HK-2 (cell line): ENCODE measurements at regions not wholly inside any gene's neighbourhood (a gene's known extent, or its start where the extent isn't known, plus 50 kb on each side); places are given as distances from the start of the nearest gene placed in this dataset.

Experiments used
- DNase-seq: peaks from one replicate; pipeline ENCODE4 v3.0.0-alpha.2; 2018; ENCODE audit not compliant: unreplicated experiment

GRCh38 chr20:18999086-18999485, 185.5 kb downstream of the SCP2D1 start:
- DNase-seq = no peak

GRCh38 chr20:19000078-19000477, 186.5 kb downstream of the SCP2D1 start:
- no peak for DNase-seq

GRCh38 chr20:19001177-19001576, 187.6 kb downstream of the SCP2D1 start:
- no peak for DNase-seq

- no peak for DNase-seq
Observed at GRCh38 chr20:19003366-19004336, 190.1 kb downstream of the SCP2D1 start.

GRCh38 chr20:19004975-19005374, 191.4 kb downstream of the SCP2D1 start:
- DNase-seq = no peak

GRCh38 chr20:19008497-19008896, 194.9 kb downstream of the SCP2D1 start:
- no peak for DNase-seq

GRCh38 chr20:19009081-19009688, 195.6 kb downstream of the SCP2D1 start:
- no peak for DNase-seq

GRCh38 chr20:19012676-19013075, 199.1 kb downstream of the SCP2D1 start:
- no peak for DNase-seq

GRCh38 chr20:19013907-19014306, 198.5 kb upstream of the SLC24A3 start:
- no peak for DNase-seq

- DNase-seq = no peak
Observed at GRCh38 chr20:19015351-19016139, 196.9 kb upstream of the SLC24A3 start.

GRCh38 chr20:19016140-19016497, 196.3 kb upstream of the SLC24A3 start:
- no peak for DNase-seq

- DNase-seq = no peak
Observed at GRCh38 chr20:19017104-19017690, 195.2 kb upstream of the SLC24A3 start.

GRCh38 chr20:19018881-19019280, 193.6 kb upstream of the SLC24A3 start:
- no peak for DNase-seq

- DNase-seq = no peak
Observed at GRCh38 chr20:19019734-19020364, 192.6 kb upstream of the SLC24A3 start.

GRCh38 chr20:19021406-19022117, 190.9 kb upstream of the SLC24A3 start:
- no peak for DNase-seq

- no peak for DNase-seq
Observed at GRCh38 chr20:19022118-19022575, 190.3 kb upstream of the SLC24A3 start.

- no peak for DNase-seq
Observed at GRCh38 chr20:19022791-19023448, 189.5 kb upstream of the SLC24A3 start.

- no peak for DNase-seq
Observed at GRCh38 chr20:19024296-19025035, 188.0 kb upstream of the SLC24A3 start.

GRCh38 chr20:19025430-19026120, 186.9 kb upstream of the SLC24A3 start:
- no peak for DNase-seq
